Prostate gland (tissue), 2 donors: ENCODE measurements at regions not wholly inside any gene's neighbourhood (a gene's known extent, or its start where the extent isn't known, plus 50 kb on each side); places are given as distances from the start of the nearest gene placed in this dataset.

ENCODE experiments used
- POLR2A ChIP-seq: fragments of 450-650 bp; IDR thresholded peaks from one replicate; pipeline ENCODE4 v1.6.1; 2016; ENCODE audit warnings: antibody characterized with exemption, mild to moderate bottlenecking
- TF ChIP-seq, protein P1 (sequence below), 4 experiments: fragments of 200-600 bp in 2 of 4; fragments of 450-650 bp in 2 of 4; sonication (generic) in 2 of 4; IDR thresholded peaks; 1 replicate in 3 of 4; 2 replicates in 1 of 4; pipeline ENCODE4 v1.5.1; 2016 to 2019; ENCODE audit warnings: antibody characterized with exemption in 4 of 4, mild to moderate bottlenecking in 2 of 4, moderate library complexity in 2 of 4

DNA sequence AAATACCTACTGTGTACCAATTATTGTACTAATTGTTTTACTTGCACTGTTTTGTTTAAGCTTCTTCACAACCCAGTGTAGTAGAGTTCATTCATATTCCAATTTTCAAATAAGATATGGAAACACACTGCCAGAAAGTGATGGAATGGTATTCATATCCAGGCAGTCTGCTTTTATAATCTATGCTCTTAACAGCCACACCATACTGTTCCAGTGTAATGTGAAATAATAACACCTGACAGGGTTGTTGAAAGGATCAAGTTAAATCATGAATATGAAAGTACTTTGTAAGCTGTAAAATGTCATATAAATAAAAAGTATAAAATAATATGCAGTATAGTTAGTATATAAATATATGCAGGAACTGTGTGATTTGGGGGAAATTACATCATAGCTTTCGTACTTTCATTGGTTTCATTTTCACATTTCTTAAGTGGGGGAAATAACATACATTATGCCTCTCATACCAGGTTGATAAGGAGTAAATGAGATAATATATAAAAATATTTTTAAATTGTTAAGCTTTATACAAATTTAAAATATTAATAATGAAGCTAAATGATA is 230.8 kb downstream of the TANC2 start:
- TF ChIP-seq, protein P1, sequence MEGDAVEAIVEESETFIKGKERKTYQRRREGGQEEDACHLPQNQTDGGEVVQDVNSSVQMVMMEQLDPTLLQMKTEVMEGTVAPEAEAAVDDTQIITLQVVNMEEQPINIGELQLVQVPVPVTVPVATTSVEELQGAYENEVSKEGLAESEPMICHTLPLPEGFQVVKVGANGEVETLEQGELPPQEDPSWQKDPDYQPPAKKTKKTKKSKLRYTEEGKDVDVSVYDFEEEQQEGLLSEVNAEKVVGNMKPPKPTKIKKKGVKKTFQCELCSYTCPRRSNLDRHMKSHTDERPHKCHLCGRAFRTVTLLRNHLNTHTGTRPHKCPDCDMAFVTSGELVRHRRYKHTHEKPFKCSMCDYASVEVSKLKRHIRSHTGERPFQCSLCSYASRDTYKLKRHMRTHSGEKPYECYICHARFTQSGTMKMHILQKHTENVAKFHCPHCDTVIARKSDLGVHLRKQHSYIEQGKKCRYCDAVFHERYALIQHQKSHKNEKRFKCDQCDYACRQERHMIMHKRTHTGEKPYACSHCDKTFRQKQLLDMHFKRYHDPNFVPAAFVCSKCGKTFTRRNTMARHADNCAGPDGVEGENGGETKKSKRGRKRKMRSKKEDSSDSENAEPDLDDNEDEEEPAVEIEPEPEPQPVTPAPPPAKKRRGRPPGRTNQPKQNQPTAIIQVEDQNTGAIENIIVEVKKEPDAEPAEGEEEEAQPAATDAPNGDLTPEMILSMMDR (IDR thresholded peaks at IDR 0.05), result no peak
- no peak for TF ChIP-seq POLR2A
